RCC 7860 (cell line): ENCODE measurements at regions not wholly inside any gene's neighbourhood (a gene's known extent, or its start where the extent isn't known, plus 50 kb on each side); places are given as distances from the start of the nearest gene placed in this dataset.
"Not testable (repeated sequence)": the region's sequence is repeated elsewhere in the genome, so short reads cannot be mapped to it uniquely, and the experiment has no call there.

Experiments used
- DNase-seq: peaks from one replicate; pipeline ENCODE4 v3.0.0-alpha.2; 2015; ENCODE audit warnings: low spot score
- FAIRE-seq: peaks from 2 replicates; lab custom pipeline; 2012; peaks lifted over from hg19 to GRCh38; lab: Jason Lieb, UNC

GRCh38 chr6:113009682-113010081 is 662.6 kb downstream of the RFPL4B start:
- DNase-seq (no peak), FAIRE-seq (no peak)

DNA sequence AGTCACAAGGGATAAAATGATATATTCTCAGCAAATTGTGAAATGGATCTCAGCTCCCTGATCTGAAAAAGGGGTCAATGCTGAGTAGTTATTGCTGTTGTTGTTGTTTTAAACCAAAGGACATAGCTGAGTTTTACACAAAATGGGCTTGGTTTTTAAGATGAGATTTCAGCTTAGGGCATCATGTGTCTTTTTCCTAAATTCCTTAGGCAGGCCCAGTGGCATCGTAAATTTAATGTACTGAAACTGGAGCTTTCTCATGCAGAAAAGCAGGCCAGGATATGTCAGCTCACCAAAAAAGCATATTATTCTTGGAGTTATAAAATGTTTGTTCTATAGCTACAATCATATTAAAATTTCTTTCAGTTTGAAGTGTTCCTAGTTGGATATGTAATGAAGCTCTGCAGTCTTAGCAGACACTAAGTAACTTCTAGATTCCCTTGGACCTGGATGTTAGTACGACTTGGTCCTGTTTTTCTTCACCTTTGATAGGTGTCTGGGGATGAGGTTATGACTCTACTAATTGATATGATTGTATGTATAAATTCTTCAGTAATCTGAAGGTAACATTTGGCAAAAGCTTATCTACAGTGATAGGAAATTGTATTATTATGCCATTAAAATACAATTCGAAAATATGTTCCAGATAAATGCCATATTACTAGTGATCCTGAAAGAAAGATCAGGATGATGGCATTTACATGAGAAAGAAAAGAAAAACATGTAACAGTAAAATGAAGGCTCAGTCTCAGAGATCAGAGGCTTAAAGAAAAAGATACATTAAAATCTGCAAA is 663.3 kb downstream of the RFPL4B start:
- DNase-seq (no peak), FAIRE-seq (no peak)

GRCh38 chr6:113011389-113011788 is 664.3 kb downstream of the RFPL4B start:
- DNase-seq: no peak
- no peak for FAIRE-seq

DNA sequence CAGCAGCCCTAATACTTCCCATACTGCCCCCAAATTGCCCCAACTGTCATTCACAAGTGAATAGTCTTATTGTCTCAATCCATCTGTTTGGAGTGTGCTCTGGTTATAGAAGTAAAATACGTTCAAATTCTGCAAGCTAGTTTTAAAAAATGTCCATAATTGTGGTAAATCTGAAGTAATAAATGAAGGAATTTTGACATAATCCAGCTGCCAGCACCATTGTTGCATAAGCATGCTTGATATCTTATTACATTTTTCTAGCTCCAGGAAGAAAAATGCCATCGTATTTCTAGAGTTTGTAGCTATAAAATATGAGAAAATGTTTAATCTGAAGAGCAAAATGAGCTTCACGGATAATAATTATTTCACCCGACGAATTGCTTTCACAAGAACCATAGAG is 664.7 kb downstream of the RFPL4B start:
- no peak for DNase-seq
- FAIRE-seq: no peak

DNA sequence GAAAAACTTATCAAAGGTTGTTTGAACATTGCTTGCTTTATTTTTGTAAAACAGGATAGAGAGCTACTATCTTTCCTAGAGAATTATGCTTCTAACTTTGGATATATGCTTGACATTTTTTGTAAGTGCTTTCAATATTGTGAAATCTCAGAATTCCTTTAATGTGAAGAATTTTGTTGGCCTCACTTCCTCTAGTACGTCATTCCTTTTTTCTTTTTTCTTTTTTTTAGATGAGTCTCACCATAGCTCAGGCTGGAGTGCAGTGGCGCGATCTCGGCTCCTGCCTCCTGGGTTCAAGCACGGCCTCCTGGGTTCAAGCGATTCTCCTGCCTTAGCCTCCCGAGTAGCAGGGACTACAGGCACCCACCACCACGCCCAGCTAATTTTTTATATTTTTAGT is 668.1 kb downstream of the RFPL4B start:
- no peak for FAIRE-seq

DNA sequence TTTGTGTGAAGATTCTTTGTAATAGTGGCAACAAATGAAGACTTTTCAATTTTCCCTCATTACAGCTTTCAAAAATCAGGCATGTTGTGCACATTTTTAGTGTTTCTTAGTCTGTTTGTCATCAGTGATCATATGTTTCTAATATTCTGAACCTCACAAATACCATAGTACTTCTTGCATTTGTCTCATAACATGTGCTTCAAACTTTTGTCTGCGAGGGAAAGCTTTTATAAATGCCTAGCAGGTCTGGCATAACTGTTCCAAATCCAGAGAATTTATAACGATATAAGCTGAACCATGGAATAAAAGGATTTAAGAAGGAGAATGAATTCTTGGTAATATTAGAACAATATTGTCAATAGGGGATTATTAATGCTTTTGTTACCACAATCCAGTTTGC is 670.2 kb downstream of the RFPL4B start:
- DNase-seq (no peak), FAIRE-seq (no peak)

More for the DNA sequence above, 668.1 kb downstream of the RFPL4B start:
- no peak for DNase-seq

- peak; percentile 7 for DNase-seq
These were observed 671.4 kb downstream of the RFPL4B start for GRCh38 chr6:113018351-113019151.

GRCh38 chr6:113019176-113019575 is 672.0 kb downstream of the RFPL4B start:
- no peak for DNase-seq

More at GRCh38 chr6:113018351-113019151, 671.4 kb downstream of the RFPL4B start:
- FAIRE-seq: peak; percentile 2

GRCh38 chr6:113027780-113028179 is 680.6 kb downstream of the RFPL4B start:
- DNase-seq (no peak), FAIRE-seq (no peak)

More at GRCh38 chr6:113019176-113019575, 672.0 kb downstream of the RFPL4B start:
- FAIRE-seq: no peak

- not testable (repeated sequence) for DNase-seq, FAIRE-seq
These were observed 682.0 kb downstream of the RFPL4B start for GRCh38 chr6:113029161-113029560.

DNA sequence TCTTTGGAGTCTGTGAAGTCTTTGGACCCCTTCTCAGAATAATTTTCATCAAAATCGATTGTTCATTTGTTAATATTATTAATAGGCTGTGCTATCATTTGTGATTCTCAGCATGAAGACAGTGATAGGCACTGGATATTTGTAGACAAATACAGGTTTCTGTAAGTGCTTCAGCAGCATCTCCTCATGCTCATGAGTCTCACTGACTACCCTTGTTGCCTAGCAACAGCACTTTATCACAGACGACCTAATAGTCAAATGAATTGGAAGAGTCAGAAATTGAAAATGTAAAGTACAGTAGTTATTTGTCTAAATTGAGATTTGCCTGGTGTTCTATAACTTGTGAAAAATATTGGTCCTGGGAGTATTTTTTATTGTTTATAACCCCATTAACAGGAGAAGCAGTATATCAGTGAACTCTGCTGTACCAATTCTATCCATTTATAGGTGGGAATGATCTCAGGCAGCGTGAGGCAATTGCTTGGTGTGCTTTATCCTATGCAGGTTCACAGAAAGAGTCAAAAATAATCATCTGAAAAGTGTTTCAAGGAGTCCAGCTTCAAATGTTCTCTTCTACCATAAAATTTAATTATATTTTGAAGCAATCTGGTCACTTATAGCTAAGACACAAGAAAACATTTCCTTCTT is 684.6 kb downstream of the RFPL4B start:
- FAIRE-seq (no peak), DNase-seq (no peak)

DNA sequence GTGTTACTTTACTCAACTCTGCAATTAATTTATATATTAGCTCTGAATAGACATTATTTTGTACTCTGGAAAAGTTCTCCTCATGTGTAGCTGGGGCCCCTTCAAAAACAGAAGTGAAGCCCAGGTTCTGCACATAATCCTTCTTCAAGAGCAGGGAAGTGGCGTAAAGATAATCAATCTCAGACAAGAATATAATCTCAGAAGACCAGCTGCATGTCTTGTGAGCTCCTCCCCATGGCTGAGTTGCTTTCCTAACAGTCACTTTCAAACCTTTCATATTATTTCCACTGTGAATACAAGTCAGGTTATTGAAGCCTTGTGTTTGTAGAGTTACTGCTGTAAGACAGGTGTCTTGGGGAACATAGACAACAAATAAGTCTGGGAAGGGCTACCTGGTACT is 691.9 kb downstream of the RFPL4B start:
- no peak for FAIRE-seq
- no peak for DNase-seq

DNA sequence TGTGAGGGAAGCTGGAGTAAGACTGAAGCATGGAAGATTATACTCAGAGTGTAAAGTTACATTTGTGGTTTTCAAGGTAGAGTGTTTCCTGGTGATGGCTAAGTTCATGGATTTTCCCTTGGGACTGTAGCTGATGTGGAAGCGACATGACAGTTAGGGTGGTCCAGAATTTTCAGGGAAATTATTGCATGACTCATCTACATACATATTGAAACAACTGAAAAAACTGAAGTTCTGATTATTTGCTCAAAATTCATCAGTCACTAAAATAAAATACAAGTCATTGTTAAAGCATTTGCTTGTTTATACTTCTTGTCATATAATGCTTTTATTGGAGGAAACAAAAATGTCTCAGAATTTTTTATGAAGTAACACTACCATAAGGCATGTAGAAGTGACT is 700.0 kb downstream of the RFPL4B start:
- no peak for FAIRE-seq
- DNase-seq: no peak

- DNase-seq (no peak), FAIRE-seq (no peak)
These were observed 700.8 kb downstream of the RFPL4B start for GRCh38 chr6:113047932-113048331.

GRCh38 chr6:113048741-113049140 is 701.6 kb downstream of the RFPL4B start:
- DNase-seq (no peak), FAIRE-seq (no peak)

DNA sequence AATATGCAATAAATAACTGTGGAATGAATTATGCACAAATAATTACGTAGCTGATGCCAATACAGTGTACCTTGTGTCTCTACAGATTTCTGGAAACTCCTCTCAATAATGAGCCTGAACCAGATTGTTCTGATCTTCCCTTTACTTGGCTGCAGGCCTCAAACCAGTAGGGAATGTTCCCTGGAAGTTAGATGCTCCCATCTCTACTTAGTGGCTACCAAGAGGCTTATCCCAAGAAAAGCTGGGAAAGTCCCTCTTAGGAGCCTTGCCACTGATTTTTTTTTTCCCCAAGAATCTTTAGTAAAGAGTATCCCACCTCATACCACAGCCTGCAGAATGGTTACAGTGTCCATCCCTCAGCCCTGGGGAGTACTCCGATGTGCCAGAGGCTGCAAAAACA is 702.1 kb downstream of the RFPL4B start:
- no peak for DNase-seq

GRCh38 chr6:113050010-113050858 is 703.1 kb downstream of the RFPL4B start:
- FAIRE-seq: no peak
- no peak for DNase-seq

More for the DNA sequence above, 702.1 kb downstream of the RFPL4B start:
- no peak for FAIRE-seq

DNA sequence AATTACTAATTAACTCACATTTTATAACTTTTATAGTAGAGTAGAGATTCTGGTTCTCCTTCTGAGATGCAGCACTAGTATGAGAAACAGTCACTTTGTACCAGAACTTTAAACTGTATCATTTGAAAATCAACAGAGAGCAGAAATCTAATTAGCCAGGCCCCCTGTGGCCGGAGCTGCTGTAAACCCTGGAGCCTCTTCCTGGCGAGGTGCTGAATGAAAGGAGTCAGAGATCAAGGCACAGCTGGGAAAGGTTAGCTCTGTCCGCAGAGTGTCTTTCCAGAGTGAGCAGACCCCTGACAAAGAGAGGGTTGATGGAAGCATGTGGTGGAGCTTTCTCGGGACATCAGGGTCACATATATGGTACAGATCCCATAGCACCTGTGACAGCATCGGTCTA is 703.8 kb downstream of the RFPL4B start:
- DNase-seq: no peak
- FAIRE-seq: no peak

- FAIRE-seq (no peak), DNase-seq (no peak)
These were observed 705.4 kb downstream of the RFPL4B start for GRCh38 chr6:113052506-113052905.

DNA sequence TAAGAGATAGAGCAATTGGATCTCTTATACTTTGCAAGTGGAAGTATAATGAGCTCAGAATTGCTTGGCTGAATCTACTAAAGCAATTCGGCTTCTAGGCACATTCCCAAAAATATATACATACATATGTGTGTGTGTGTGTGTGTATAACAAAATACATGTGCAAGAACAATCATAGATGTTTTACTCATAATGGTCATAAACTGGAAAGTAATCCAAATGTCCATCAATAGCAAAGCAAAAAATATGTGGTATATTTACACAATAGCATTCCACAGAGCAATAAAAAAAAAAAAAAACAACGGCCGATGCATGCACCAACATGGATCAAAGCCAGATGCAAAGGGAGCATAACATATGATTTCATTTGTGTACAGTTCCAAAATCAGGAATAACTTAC is 707.9 kb downstream of the RFPL4B start:
- DNase-seq (no peak), FAIRE-seq (no peak)

DNA sequence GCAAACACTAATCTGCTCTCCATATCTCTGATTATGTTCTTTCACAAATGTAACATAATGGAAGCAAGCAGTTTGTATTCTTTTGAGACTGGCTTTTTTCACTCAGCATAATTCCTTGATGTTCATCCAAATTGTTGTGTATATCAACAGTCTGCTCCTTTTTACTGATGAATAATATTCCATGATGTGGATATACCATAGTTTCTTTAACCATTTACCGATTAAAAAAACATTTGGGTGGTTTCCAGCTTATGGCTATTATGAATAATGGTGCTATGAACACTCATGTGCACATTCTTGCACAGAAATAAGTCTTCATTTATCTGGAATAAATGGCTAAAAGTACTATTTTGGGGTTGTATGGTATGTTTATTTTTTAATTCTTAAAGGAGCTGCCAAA is 708.9 kb downstream of the RFPL4B start:
- DNase-seq: no peak
- FAIRE-seq: no peak
